SH-SY5Y (cell line): ENCODE measurements at regions not wholly inside any gene's neighbourhood (a gene's known extent, or its start where the extent isn't known, plus 50 kb on each side); places are given as distances from the start of the nearest gene placed in this dataset.

ENCODE experiments used
- GATA2 ChIP-seq: IDR thresholded peaks from 2 replicates; pipeline ENCODE4 v1.6.1; 2011; ENCODE audit warnings: mild to moderate bottlenecking, low read depth, low read length
- GATA3 ChIP-seq: IDR thresholded peaks from 2 replicates; pipeline ENCODE4 v1.6.1; 2011; ENCODE audit warnings: low read depth, mild to moderate bottlenecking, low read length, moderate library complexity

DNA sequence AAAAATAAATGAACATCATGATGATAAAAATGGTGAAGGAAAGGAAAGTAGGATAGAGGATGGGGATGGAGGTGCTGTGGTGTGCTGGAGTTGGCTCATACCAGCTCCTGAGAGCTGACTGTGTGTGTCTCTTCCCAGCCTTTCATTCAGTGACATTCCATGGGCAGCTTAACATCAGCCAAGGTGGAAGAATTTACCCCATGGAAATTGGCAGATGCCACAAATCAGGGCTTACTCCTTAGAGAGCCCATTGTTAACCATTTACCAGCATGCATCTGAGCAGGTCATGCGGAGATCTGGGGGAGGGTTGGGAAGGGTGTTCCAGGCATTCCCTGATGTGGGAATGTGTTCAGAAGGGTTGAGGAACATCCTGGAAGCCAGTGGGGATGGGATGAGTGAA lies 164.7 kb upstream of the MYL2 start:
- TF ChIP-seq GATA2, result no peak
- no peak for TF ChIP-seq GATA3
